Prostate gland (tissue), 2 donors: ENCODE measurements at regions not wholly inside any gene's neighbourhood (a gene's known extent, or its start where the extent isn't known, plus 50 kb on each side); places are given as distances from the start of the nearest gene placed in this dataset.

ENCODE experiments used
- CTCF ChIP-seq, 4 experiments: fragments of 200-600 bp in 2 of 4; fragments of 450-650 bp in 2 of 4; sonication (generic) in 2 of 4; IDR thresholded peaks; 1 replicate in 3 of 4; 2 replicates in 1 of 4; pipeline ENCODE4 v1.5.1; 2016 to 2019; ENCODE audit warnings: antibody characterized with exemption in 4 of 4, mild to moderate bottlenecking in 2 of 4, moderate library complexity in 2 of 4
- POLR2A ChIP-seq: fragments of 450-650 bp; IDR thresholded peaks from one replicate; pipeline ENCODE4 v1.6.1; 2016; ENCODE audit warnings: antibody characterized with exemption, mild to moderate bottlenecking
- POLR2AphosphoS5 ChIP-seq: sonication (generic); formaldehyde crosslinking; IDR thresholded peaks from one replicate; pipeline ENCODE4 v1.6.1; 2017; ENCODE audit warnings: antibody characterized with exemption

GRCh38 chr16:48064971-48065370, 90.8 kb downstream of the ABCC12 start:
- TF ChIP-seq CTCF (IDR thresholded peaks at IDR 0.05) = no peak
- TF ChIP-seq POLR2A = no peak
- no peak for TF ChIP-seq POLR2AphosphoS5
